ENCODE measurements at regions not wholly inside any gene's neighbourhood (a gene's known extent, or its start where the extent isn't known, plus 50 kb on each side); places are given as distances from the start of the nearest gene placed in this dataset.

- Histone ChIP-seq H3K9me3 (ENCODE audit: insufficient read depth, low read depth) (no peaks in the 10 kb centered on the region), H3K27me3 (ENCODE audit: insufficient read depth, low read depth) (no peaks in the 10 kb centered on the region), H3F3A (ENCODE audit: insufficient read depth, low read depth) (no peaks in the 10 kb centered on the region), H2AFZ (no peak overlapping the region), H3K4me3 (no peak overlapping the region), H3K4me2 (no peak overlapping the region), H3K79me2 (ENCODE audit: low read depth) (no peaks in the 10 kb centered on the region), H4K20me1 (ENCODE audit: insufficient read depth) (no peaks in the 10 kb centered on the region), H3K9me2 (ENCODE audit: insufficient read depth) (no peaks in the 10 kb centered on the region), H3K4me1 (replicated peaks; ENCODE audit: insufficient read depth) (no peaks in the 10 kb centered on the region), H3K36me3 (ENCODE audit: low read depth) (no peaks in the 10 kb centered on the region), H3K27ac (no peak overlapping the region)
- no peak for DNase-seq
- CTCF ChIA-PET, result no interaction called here
- POLR2A ChIA-PET (ENCODE audit: unreplicated experiment), result no interaction called here
- TF ChIP-seq EZH2 (IDR thresholded peaks at IDR 0.05; ENCODE audit: low read depth) (no peak), CTCF (conservative IDR thresholded peaks at IDR 0.05) (no peak)
- intact Hi-C loops (cut with micrococcal nuclease; ENCODE audit: unreplicated experiment), result no loop called here
- no TSS peak for BruUV-seq (replicated peaks)
These were observed 340.9 kb upstream of the IRAK1BP1 start for GRCh38 chr6:78526432-78526831.

GRCh38 chr6:78528926-78529325, 338.4 kb upstream of the IRAK1BP1 start:
- intact Hi-C loops (cut with micrococcal nuclease; ENCODE audit: unreplicated experiment), result no loop called here
- Histone ChIP-seq H3K27me3 (ENCODE audit: insufficient read depth, low read depth) (no peaks in the 10 kb centered on the region), H3K79me2 (ENCODE audit: low read depth) (no peaks in the 10 kb centered on the region), H3K9me3 (ENCODE audit: insufficient read depth, low read depth) (no peaks in the 10 kb centered on the region), H2AFZ (no peak overlapping the region), H3K9me2 (ENCODE audit: insufficient read depth) (no peaks in the 10 kb centered on the region), H3K27ac (no peak overlapping the region), H3K36me3 (ENCODE audit: low read depth) (no peaks in the 10 kb centered on the region), H3K4me2 (no peak overlapping the region), H3K4me3 (no peak overlapping the region), H3K4me1 (replicated peaks; ENCODE audit: insufficient read depth) (no peaks in the 10 kb centered on the region), H3F3A (ENCODE audit: insufficient read depth, low read depth) (no peaks in the 10 kb centered on the region), H4K20me1 (ENCODE audit: insufficient read depth) (no peaks in the 10 kb centered on the region)
- TF ChIP-seq EZH2 (IDR thresholded peaks at IDR 0.05; ENCODE audit: low read depth), result no peak
- TF ChIP-seq CTCF (conservative IDR thresholded peaks at IDR 0.05), result no peak
- POLR2A ChIA-PET (ENCODE audit: unreplicated experiment), result no interaction called here
- BruUV-seq (replicated peaks), result no TSS peak
- no peak for DNase-seq
- CTCF ChIA-PET, result no interaction called here

GRCh38 chr6:78530208-78530607, 337.1 kb upstream of the IRAK1BP1 start:
- CTCF ChIA-PET, result no interaction called here
- no peaks in the 10 kb centered on the region for H3K36me3 ChIP-seq (ENCODE audit: low read depth)
- no peaks in the 10 kb centered on the region for H3K9me3 ChIP-seq (ENCODE audit: insufficient read depth, low read depth)
- POLR2A ChIA-PET (ENCODE audit: unreplicated experiment), result no interaction called here
- H3K79me2 ChIP-seq (ENCODE audit: low read depth), result no peaks in the 10 kb centered on the region
- H3K27me3 ChIP-seq (ENCODE audit: insufficient read depth, low read depth), result no peaks in the 10 kb centered on the region
- DNase-seq, result no peak
- H4K20me1 ChIP-seq (ENCODE audit: insufficient read depth), result no peaks in the 10 kb centered on the region
- no peaks in the 10 kb centered on the region for H3F3A ChIP-seq (ENCODE audit: insufficient read depth, low read depth)
- no peak overlapping the region for H3K27ac ChIP-seq
- intact Hi-C loops (cut with micrococcal nuclease; ENCODE audit: unreplicated experiment), result no loop called here
- H3K9me2 ChIP-seq (ENCODE audit: insufficient read depth), result no peaks in the 10 kb centered on the region
- H2AFZ ChIP-seq, result no peak overlapping the region
- no TSS peak for BruUV-seq (replicated peaks)
- H3K4me1 ChIP-seq (replicated peaks; ENCODE audit: insufficient read depth), result no peaks in the 10 kb centered on the region
- H3K4me3 ChIP-seq, result no peak overlapping the region
- TF ChIP-seq EZH2 (IDR thresholded peaks at IDR 0.05; ENCODE audit: low read depth) (no peak), CTCF (conservative IDR thresholded peaks at IDR 0.05) (no peak)
- no peak overlapping the region for H3K4me2 ChIP-seq

Measured in PC-9 (cell line).